HCT116 (cell line): ENCODE measurements at regions not wholly inside any gene's neighbourhood (a gene's known extent, or its start where the extent isn't known, plus 50 kb on each side); places are given as distances from the start of the nearest gene placed in this dataset.

Experiments used
- CBX3 ChIP-seq: IDR thresholded peaks from 2 replicates; pipeline ENCODE4 v1.6.1; 2012; ENCODE audit warnings: low read depth
- EZH2 ChIP-seq: fragments of 200-600 bp; sonication (generic); IDR thresholded peaks from 2 replicates; pipeline ENCODE4 v1.6.1; 2017; ENCODE audit warnings: antibody characterized with exemption, mixed run types
- EZH2phosphoT487 ChIP-seq: fragments of 200-600 bp; IDR thresholded peaks from 2 replicates; pipeline ENCODE4 v1.6.1; 2018; ENCODE audit warnings: antibody characterized with exemption, borderline replicate concordance
- POLR2A ChIP-seq: IDR thresholded peaks from 2 replicates; pipeline ENCODE4 v1.7.0; 2011; ENCODE audit warnings: borderline replicate concordance; ENCODE audit not compliant: insufficient read depth, insufficient read length; ENCODE audit errors: extremely low read depth
- SIN3A ChIP-seq: IDR thresholded peaks from 2 replicates; pipeline ENCODE4 v1.6.1; 2012; ENCODE audit warnings: low read depth
- SP1 ChIP-seq: IDR thresholded peaks from 2 replicates; pipeline ENCODE4 v1.6.1; 2012; ENCODE audit warnings: low read depth
- TF ChIP-seq, protein P1 (sequence below), 3 experiments: fragments of 200-600 bp in 1 of 3; sonication (generic) in 1 of 3; IDR thresholded peaks in 2 of 3; conservative IDR thresholded peaks in 1 of 3; 2 replicates each; pipeline ENCODE4 v1.5.1; 2012 to 2017; ENCODE audit warnings: low read depth in 2 of 3, low read length in 2 of 3, antibody characterized with exemption in 1 of 3, borderline replicate concordance in 1 of 3, control low read depth in 1 of 3, mild to moderate bottlenecking in 1 of 3, mixed read lengths in 1 of 3, mixed run types in 1 of 3, moderate library complexity in 1 of 3; ENCODE audit not compliant: insufficient read depth in 1 of 3
- TF ChIP-seq, protein P2 (sequence below): IDR thresholded peaks from 2 replicates; pipeline ENCODE4 v1.6.1; 2012; ENCODE audit warnings: low read depth
- TF ChIP-seq, protein P3 (sequence below): IDR thresholded peaks from 2 replicates; pipeline ENCODE4 v1.6.1; 2012
- TF ChIP-seq, protein P4 (sequence below): IDR thresholded peaks from 2 replicates; pipeline ENCODE4 v1.6.1; 2012

DNA sequence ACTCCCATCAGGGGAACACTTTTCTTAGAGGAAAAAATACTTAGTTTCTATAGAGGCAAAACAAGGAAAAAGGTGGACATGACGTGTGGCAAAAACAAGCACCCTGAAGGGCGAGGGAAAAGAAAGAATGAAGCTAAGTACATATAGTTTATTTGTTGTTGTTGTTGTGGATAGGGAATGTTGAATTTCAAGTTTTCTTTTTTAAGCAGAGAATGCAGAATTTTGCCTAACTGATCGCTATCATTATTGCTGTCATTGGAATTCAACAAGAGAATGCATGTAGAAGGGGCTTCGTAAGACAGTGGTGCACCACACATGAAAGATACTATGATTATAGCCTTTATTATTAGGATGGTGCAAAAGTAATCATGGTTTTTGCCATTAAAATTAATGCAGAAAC is 144.0 kb downstream of the LMO4 start:
- TF ChIP-seq, protein P1, sequence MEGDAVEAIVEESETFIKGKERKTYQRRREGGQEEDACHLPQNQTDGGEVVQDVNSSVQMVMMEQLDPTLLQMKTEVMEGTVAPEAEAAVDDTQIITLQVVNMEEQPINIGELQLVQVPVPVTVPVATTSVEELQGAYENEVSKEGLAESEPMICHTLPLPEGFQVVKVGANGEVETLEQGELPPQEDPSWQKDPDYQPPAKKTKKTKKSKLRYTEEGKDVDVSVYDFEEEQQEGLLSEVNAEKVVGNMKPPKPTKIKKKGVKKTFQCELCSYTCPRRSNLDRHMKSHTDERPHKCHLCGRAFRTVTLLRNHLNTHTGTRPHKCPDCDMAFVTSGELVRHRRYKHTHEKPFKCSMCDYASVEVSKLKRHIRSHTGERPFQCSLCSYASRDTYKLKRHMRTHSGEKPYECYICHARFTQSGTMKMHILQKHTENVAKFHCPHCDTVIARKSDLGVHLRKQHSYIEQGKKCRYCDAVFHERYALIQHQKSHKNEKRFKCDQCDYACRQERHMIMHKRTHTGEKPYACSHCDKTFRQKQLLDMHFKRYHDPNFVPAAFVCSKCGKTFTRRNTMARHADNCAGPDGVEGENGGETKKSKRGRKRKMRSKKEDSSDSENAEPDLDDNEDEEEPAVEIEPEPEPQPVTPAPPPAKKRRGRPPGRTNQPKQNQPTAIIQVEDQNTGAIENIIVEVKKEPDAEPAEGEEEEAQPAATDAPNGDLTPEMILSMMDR (IDR thresholded peaks at IDR 0.05 in 2 of 3, conservative IDR thresholded peaks at IDR 0.05 in 1 of 3; ENCODE audit: borderline replicate concordance in 1 of 3, insufficient read depth in 1 of 3, low read depth in 2 of 3, low read length in 2 of 3), result no peak
- TF ChIP-seq SP1, result no peak
- TF ChIP-seq, protein P2, sequence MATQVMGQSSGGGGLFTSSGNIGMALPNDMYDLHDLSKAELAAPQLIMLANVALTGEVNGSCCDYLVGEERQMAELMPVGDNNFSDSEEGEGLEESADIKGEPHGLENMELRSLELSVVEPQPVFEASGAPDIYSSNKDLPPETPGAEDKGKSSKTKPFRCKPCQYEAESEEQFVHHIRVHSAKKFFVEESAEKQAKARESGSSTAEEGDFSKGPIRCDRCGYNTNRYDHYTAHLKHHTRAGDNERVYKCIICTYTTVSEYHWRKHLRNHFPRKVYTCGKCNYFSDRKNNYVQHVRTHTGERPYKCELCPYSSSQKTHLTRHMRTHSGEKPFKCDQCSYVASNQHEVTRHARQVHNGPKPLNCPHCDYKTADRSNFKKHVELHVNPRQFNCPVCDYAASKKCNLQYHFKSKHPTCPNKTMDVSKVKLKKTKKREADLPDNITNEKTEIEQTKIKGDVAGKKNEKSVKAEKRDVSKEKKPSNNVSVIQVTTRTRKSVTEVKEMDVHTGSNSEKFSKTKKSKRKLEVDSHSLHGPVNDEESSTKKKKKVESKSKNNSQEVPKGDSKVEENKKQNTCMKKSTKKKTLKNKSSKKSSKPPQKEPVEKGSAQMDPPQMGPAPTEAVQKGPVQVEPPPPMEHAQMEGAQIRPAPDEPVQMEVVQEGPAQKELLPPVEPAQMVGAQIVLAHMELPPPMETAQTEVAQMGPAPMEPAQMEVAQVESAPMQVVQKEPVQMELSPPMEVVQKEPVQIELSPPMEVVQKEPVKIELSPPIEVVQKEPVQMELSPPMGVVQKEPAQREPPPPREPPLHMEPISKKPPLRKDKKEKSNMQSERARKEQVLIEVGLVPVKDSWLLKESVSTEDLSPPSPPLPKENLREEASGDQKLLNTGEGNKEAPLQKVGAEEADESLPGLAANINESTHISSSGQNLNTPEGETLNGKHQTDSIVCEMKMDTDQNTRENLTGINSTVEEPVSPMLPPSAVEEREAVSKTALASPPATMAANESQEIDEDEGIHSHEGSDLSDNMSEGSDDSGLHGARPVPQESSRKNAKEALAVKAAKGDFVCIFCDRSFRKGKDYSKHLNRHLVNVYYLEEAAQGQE, result no peak
- TF ChIP-seq CBX3, result no peak
- TF ChIP-seq, protein P3, sequence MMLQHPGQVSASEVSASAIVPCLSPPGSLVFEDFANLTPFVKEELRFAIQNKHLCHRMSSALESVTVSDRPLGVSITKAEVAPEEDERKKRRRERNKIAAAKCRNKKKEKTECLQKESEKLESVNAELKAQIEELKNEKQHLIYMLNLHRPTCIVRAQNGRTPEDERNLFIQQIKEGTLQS, result no peak
- no peak for TF ChIP-seq EZH2phosphoT487
- TF ChIP-seq POLR2A, result no peak
- TF ChIP-seq EZH2, result no peak
- no peak for TF ChIP-seq SIN3A
- TF ChIP-seq, protein P4, sequence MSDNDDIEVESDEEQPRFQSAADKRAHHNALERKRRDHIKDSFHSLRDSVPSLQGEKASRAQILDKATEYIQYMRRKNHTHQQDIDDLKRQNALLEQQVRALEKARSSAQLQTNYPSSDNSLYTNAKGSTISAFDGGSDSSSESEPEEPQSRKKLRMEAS, result no peak
